GM12878 (cell line): ENCODE measurements at regions not wholly inside any gene's neighbourhood (a gene's known extent, or its start where the extent isn't known, plus 50 kb on each side); places are given as distances from the start of the nearest gene placed in this dataset.

ENCODE experiments used
- ATAC-seq: fragments of 200-7000 bp; cut with Tn5 transposase; 3 replicates; pipeline ENCODE4 v1.9.1; 2020; ENCODE audit warnings: mild to moderate bottlenecking, moderate library complexity
- BruUV-seq: library from RNA; stranded (reverse); fragments of 400-500 nt; replicated peaks from 2 replicates; lab custom pipeline; 2021; lab: Mats Ljungman, UMichigan
- CTCF ChIA-PET: fragments of 300-600 bp; sonication (Branson Sonifier 250); formaldehyde crosslinking; extraction: SDS; loops from one replicate; lab custom pipeline; 2021; ENCODE audit warnings: inconsistent platforms; lab: Yijun Ruan, JAX
- POLR2A ChIA-PET: fragments of 350-600 bp; formaldehyde crosslinking; extraction: SDS; loops from one replicate; lab custom pipeline; 2021; ENCODE audit warnings: inconsistent platforms; lab: Charles Lee
- RAD21 ChIA-PET: fragments of 300-600 bp; sonication (Branson Sonifier 250); formaldehyde crosslinking; loops from one replicate; lab custom pipeline; 2023; ENCODE audit warnings: antibody characterized with exemption; ENCODE audit not compliant: unreplicated experiment; lab: Charles Lee
- SMC1A ChIA-PET: fragments of 300-600 bp; sonication (Branson Sonifier 250); formaldehyde crosslinking; loops from one replicate; lab custom pipeline; 2023; ENCODE audit not compliant: unreplicated experiment, uncharacterized antibody; lab: Charles Lee
- DNase-seq: peaks from one replicate; pipeline ENCODE4 v3.0.0-alpha.2; 2011; ENCODE audit warnings: low read depth, low spot score
- FAIRE-seq: peaks from 3 replicates; lab custom pipeline; 2011; peaks lifted over from hg19 to GRCh38; lab: Jason Lieb, UNC
- H2AFZ ChIP-seq: 2 replicates; pipeline ENCODE4 v1.6.0; 2011; ENCODE audit warnings: low read depth, low read length, control low read depth; ENCODE audit not compliant: control insufficient read depth
- H3K27ac ChIP-seq: 2 replicates; pipeline ENCODE4 v1.5.1; 2011; ENCODE audit warnings: control low read depth; ENCODE audit not compliant: control insufficient read depth, insufficient read depth
- H3K27me3 ChIP-seq, 2 experiments: replicated peaks in 1 of 2; 2 replicates each; pipeline versions ENCODE4 v1.6.0 to v1.6.1; 2011; ENCODE audit warnings: low read length in 1 of 2; ENCODE audit not compliant: control insufficient read depth in 2 of 2, insufficient read depth in 2 of 2
- H3K36me3 ChIP-seq, 2 experiments: 2 replicates each; pipeline ENCODE4 v1.5.1; 2011; ENCODE audit warnings: low read length in 1 of 2; ENCODE audit not compliant: control insufficient read depth in 2 of 2, insufficient read depth in 2 of 2
- H3K4me1 ChIP-seq: 2 replicates; pipeline ENCODE4 v1.6.1; 2011; ENCODE audit warnings: mild to moderate bottlenecking, low read length, moderate library complexity, mixed read lengths; ENCODE audit not compliant: control insufficient read depth, insufficient read depth
- H3K4me2 ChIP-seq: 2 replicates; pipeline ENCODE4 v1.6.0; 2011; ENCODE audit warnings: control low read depth; ENCODE audit not compliant: control insufficient read depth, insufficient read depth
- H3K4me3 ChIP-seq: fragments of 200-600 bp; sonication (generic); 2 replicates; pipeline ENCODE4 v1.5.1; 2016
- H3K79me2 ChIP-seq: 2 replicates; pipeline ENCODE4 v1.6.0; 2011; ENCODE audit warnings: low read length; ENCODE audit not compliant: control insufficient read depth, insufficient read depth
- H3K9ac ChIP-seq: 2 replicates; pipeline ENCODE4 v1.8.0; 2011; ENCODE audit warnings: low read length, control low read depth, mixed read lengths; ENCODE audit not compliant: control insufficient read depth, insufficient read depth
- H3K9me3 ChIP-seq: replicated peaks from 3 replicates; pipeline ENCODE4 v1.5.1; 2011; ENCODE audit warnings: mild to moderate bottlenecking, low read length; ENCODE audit not compliant: control insufficient read depth, insufficient read depth
- H4K20me1 ChIP-seq: 2 replicates; pipeline ENCODE4 v1.6.0; 2011; ENCODE audit not compliant: control insufficient read depth, insufficient read depth
- ATF2 ChIP-seq: IDR thresholded peaks from 2 replicates; pipeline ENCODE4 v1.6.1; 2012; ENCODE audit warnings: low read length, inconsistent platforms
- ATF7 ChIP-seq: fragments of 450-650 bp; IDR thresholded peaks from 2 replicates; pipeline ENCODE4 v1.6.1; 2016; ENCODE audit warnings: low read depth, mild to moderate bottlenecking
- BCL11A ChIP-seq: IDR thresholded peaks from 2 replicates; pipeline ENCODE4 v1.6.1; 2011; ENCODE audit warnings: low read depth, low read length
- CTCF ChIP-seq, 3 experiments: IDR thresholded peaks in 2 of 3; conservative IDR thresholded peaks in 1 of 3; 2 replicates each; pipeline ENCODE4 v1.5.1; 2011; ENCODE audit warnings: low read depth in 3 of 3, low read length in 3 of 3, mild to moderate bottlenecking in 3 of 3, control low read depth in 2 of 3, moderate library complexity in 2 of 3, inconsistent platforms in 1 of 3, mixed read lengths in 1 of 3; ENCODE audit not compliant: control insufficient read depth in 2 of 3, insufficient read depth in 1 of 3; ENCODE audit errors: extremely low read depth in 1 of 3
- DPF2 ChIP-seq: fragments of 450-650 bp; IDR thresholded peaks from 2 replicates; pipeline ENCODE4 v1.6.1; 2017; ENCODE audit warnings: mild to moderate bottlenecking
- FOXM1 ChIP-seq: IDR thresholded peaks from 2 replicates; pipeline ENCODE4 v1.6.1; 2012; ENCODE audit warnings: low read depth, mild to moderate bottlenecking, inconsistent platforms, low read length, moderate library complexity
- IKZF2 ChIP-seq, 2 experiments: fragments of 450-650 bp; IDR thresholded peaks; 2 replicates each; pipeline ENCODE4 v1.6.1; 2017; ENCODE audit warnings: mild to moderate bottlenecking in 2 of 2, moderate library complexity in 2 of 2
- LARP7 ChIP-seq: fragments of 450-650 bp; IDR thresholded peaks from 2 replicates; pipeline ENCODE4 v1.6.1; 2017; ENCODE audit warnings: mild to moderate bottlenecking
- PML ChIP-seq: IDR thresholded peaks from 2 replicates; pipeline ENCODE4 v1.6.1; 2012; ENCODE audit warnings: low read length, inconsistent platforms
- RAD21 ChIP-seq: IDR thresholded peaks from 2 replicates; pipeline ENCODE4 v1.6.1; 2011; ENCODE audit warnings: mild to moderate bottlenecking, low read depth, low read length, moderate library complexity; ENCODE audit not compliant: insufficient read depth
- SIX5 ChIP-seq: IDR thresholded peaks from 2 replicates; pipeline ENCODE4 v1.6.1; 2011; ENCODE audit warnings: mild to moderate bottlenecking, low read depth, low read length, moderate library complexity; ENCODE audit not compliant: severe bottlenecking
- TBL1XR1 ChIP-seq: IDR thresholded peaks from 2 replicates; pipeline ENCODE4 v1.6.1; 2012; ENCODE audit warnings: low read depth, low read length, improper control_type of control experiment
- WRNIP1 ChIP-seq: IDR thresholded peaks from 2 replicates; pipeline ENCODE4 v1.6.1; 2011; ENCODE audit warnings: low read depth, low read length, improper control_type of control experiment, borderline replicate concordance
- ZNF217 ChIP-seq: fragments of 450-650 bp; IDR thresholded peaks from 2 replicates; pipeline ENCODE4 v1.6.1; 2017; ENCODE audit warnings: antibody characterized with exemption, mild to moderate bottlenecking
- ZNF274 ChIP-seq: IDR thresholded peaks from one replicate; pipeline ENCODE4 v1.8.0; 2011; ENCODE audit not compliant: insufficient read length, insufficient read depth
- WGBS: methylation state at CpG from one replicate; pipeline ENCODE4 v1.1.6; 2016; ENCODE audit warnings: low lambda C conversion rate; ENCODE audit not compliant: insufficient replicate concordance, insufficient coverage; ENCODE audit errors: missing lambda C conversion rate; 5-methylcytosine and 5-hydroxymethylcytosine counted together
- in situ Hi-C: fragments of 300-500 bp; cut with MboI; formaldehyde crosslinking; loops from 9 replicates; pipeline ENCODE4 v1.14.3; 2018; ENCODE audit warnings: mixed read lengths
- intact Hi-C: fragments of 100-400 bp; cut with micrococcal nuclease; formaldehyde crosslinking; loops from one replicate; pipeline ENCODE4 v1.14.2; 2022; ENCODE audit not compliant: unreplicated experiment

GRCh38 chr11:70625582-70626518, 227.5 kb downstream of the CTTN start:
- no peaks in the 10 kb centered on the region for H3K79me2 ChIP-seq
- TF ChIP-seq SIX5 = no peak
- H4K20me1 ChIP-seq = no peaks in the 10 kb centered on the region
- BruUV-seq = no TSS peak
- FAIRE-seq (no peak), DNase-seq (no peak), ATAC-seq (no peak)
- WGBS = 26% methylated on average over 17 of the region's 20 CpGs
- no peaks in the 10 kb centered on the region for H3K36me3 ChIP-seq
- ChIA-PET RAD21 (no interaction called here), SMC1A (no interaction called here), POLR2A (no interaction called here), CTCF (no interaction called here)
- H3K9ac ChIP-seq = no peak overlapping the region
- no peak overlapping the region for H3K4me3 ChIP-seq
- intact Hi-C loops = no loop called here
- H2AFZ ChIP-seq = no peak overlapping the region
- in situ Hi-C loops = no loop called here
- no peaks in the 10 kb centered on the region for H3K9me3 ChIP-seq
- H3K27me3 ChIP-seq = no peaks in the 10 kb centered on the region
- no peak overlapping the region for H3K4me2 ChIP-seq
- H3K27ac ChIP-seq = no peak overlapping the region
- no peaks in the 10 kb centered on the region for H3K4me1 ChIP-seq

GRCh38 chr11:70627219-70627618, 228.9 kb downstream of the CTTN start:
- Histone ChIP-seq H3K9me3 (no peaks in the 10 kb centered on the region), H2AFZ (no peak overlapping the region), H3K9ac (no peak overlapping the region), H4K20me1 (no peaks in the 10 kb centered on the region), H3K4me2 (no peak overlapping the region), H3K27ac (no peak overlapping the region), H3K4me1 (no peaks in the 10 kb centered on the region), H3K36me3 (no peaks in the 10 kb centered on the region), H3K27me3 (no peaks in the 10 kb centered on the region), H3K79me2 (no peaks in the 10 kb centered on the region), H3K4me3 (no peak overlapping the region)
- BruUV-seq = no TSS peak
- intact Hi-C loops (no loop called here), in situ Hi-C loops (no loop called here)
- ChIA-PET SMC1A (interaction anchor here (0.7 kb wide), 1 partner anchor 85 kb away, joined by 3 read pairs; no protein-coding TSS in a partner anchor), POLR2A (no interaction called here), RAD21 (no interaction called here), CTCF (no interaction called here)
- FAIRE-seq = no peak
- no peak for ATAC-seq
- no peak for DNase-seq
- 40% methylated on average over 8 of the region's 8 CpGs for WGBS
- TF ChIP-seq PML (no peak), ATF2 (no peak), ZNF217 (no peak), FOXM1 (no peak), TBL1XR1 (no peak), IKZF2 (IDR thresholded peaks at IDR 0.05) (no peak), ATF7 (no peak), ZNF274 (no peak), LARP7 (no peak), BCL11A (no peak), WRNIP1 (no peak), CTCF (IDR thresholded peaks at IDR 0.05 in 2 of 3, conservative IDR thresholded peaks at IDR 0.05 in 1 of 3; ENCODE audit: control insufficient read depth in 2 of 3, extremely low read depth in 1 of 3, insufficient read depth in 1 of 3, low read depth in 3 of 3, low read length in 3 of 3) (no peak), RAD21 (no peak), DPF2 (no peak)
